BJ (cell line): ENCODE measurements at regions not wholly inside any gene's neighbourhood (a gene's known extent, or its start where the extent isn't known, plus 50 kb on each side); places are given as distances from the start of the nearest gene placed in this dataset.

Experiments used
- CTCF ChIA-PET: fragments of 350-600 bp; formaldehyde crosslinking; extraction: SDS; loops from one replicate; lab custom pipeline; 2021; ENCODE audit warnings: antibody characterized with exemption, inconsistent platforms; lab: Yijun Ruan, JAX
- POLR2A ChIA-PET: fragments of 300-600 bp; sonication (Branson Sonifier 250); formaldehyde crosslinking; extraction: SDS; loops from one replicate; lab custom pipeline; 2021; ENCODE audit warnings: antibody characterized with exemption; lab: Charles Lee
- DNase-seq: peaks from one replicate; pipeline ENCODE4 v3.0.0-alpha.2; 2011; ENCODE audit warnings: low read depth
- H3K27me3 ChIP-seq: 2 replicates; pipeline ENCODE4 v1.6.0; 2011; ENCODE audit warnings: low read length; ENCODE audit not compliant: control insufficient read depth, insufficient read depth
- H3K36me3 ChIP-seq: 2 replicates; pipeline ENCODE4 v1.5.1; 2011; ENCODE audit warnings: low read length; ENCODE audit not compliant: control insufficient read depth, insufficient read depth
- H3K4me3 ChIP-seq: 2 replicates; pipeline ENCODE4 v1.5.1; 2011; ENCODE audit warnings: low read depth, mild to moderate bottlenecking, control low read depth, low read length
- CTCF ChIP-seq: IDR thresholded peaks from 2 replicates; pipeline ENCODE4 v1.5.1; 2011; ENCODE audit warnings: low read depth, mild to moderate bottlenecking, control low read depth, inconsistent platforms, low read length, moderate library complexity; ENCODE audit not compliant: insufficient read depth

- TF ChIP-seq CTCF = no peak
- peaks cover 1% of the 10 kb centered on the region; the same call in 1 of the 2 replicates for H3K27me3 ChIP-seq
- CTCF ChIA-PET = no interaction called here
- DNase-seq = no peak
- H3K4me3 ChIP-seq = no peak overlapping the region
- H3K36me3 ChIP-seq = no peaks in the 10 kb centered on the region
- POLR2A ChIA-PET = no interaction called here
Measured at GRCh38 chr10:78591066-78591465, 477.7 kb upstream of the ZMIZ1 start.

- no peaks in the 10 kb centered on the region for H3K36me3 ChIP-seq
- H3K4me3 ChIP-seq = no peak overlapping the region
- no peak for DNase-seq
- POLR2A ChIA-PET = no interaction called here
- CTCF ChIA-PET = no interaction called here
- peaks cover 6% of the 10 kb centered on the region for H3K27me3 ChIP-seq
- TF ChIP-seq CTCF = no peak
Measured at GRCh38 chr10:78594559-78595268, 474.1 kb upstream of the ZMIZ1 start.

- TF ChIP-seq CTCF = no peak
- DNase-seq = no peak
- H3K36me3 ChIP-seq = no peaks in the 10 kb centered on the region
- H3K27me3 ChIP-seq = peaks cover 6% of the 10 kb centered on the region
- no peak overlapping the region for H3K4me3 ChIP-seq
- POLR2A ChIA-PET = no interaction called here
- CTCF ChIA-PET = no interaction called here
Measured at GRCh38 chr10:78595269-78595619, 473.5 kb upstream of the ZMIZ1 start.

GRCh38 chr10:78596556-78596955 is 472.2 kb upstream of the ZMIZ1 start:
- no peak for DNase-seq
- peaks cover 6% of the 10 kb centered on the region for H3K27me3 ChIP-seq
- CTCF ChIA-PET = interaction anchor here (1.1 kb wide), 1 partner anchor 9 kb away, joined by 5 read pairs; no protein-coding TSS in a partner anchor
- POLR2A ChIA-PET = no interaction called here
- no peaks in the 10 kb centered on the region for H3K36me3 ChIP-seq
- TF ChIP-seq CTCF = no peak
- H3K4me3 ChIP-seq = no peak overlapping the region

- CTCF ChIA-PET = no interaction called here
- POLR2A ChIA-PET = no interaction called here
- no peak overlapping the region for H3K4me3 ChIP-seq
- DNase-seq = no peak
- H3K27me3 ChIP-seq = peaks cover 6% of the 10 kb centered on the region
- TF ChIP-seq CTCF = no peak
- H3K36me3 ChIP-seq = no peaks in the 10 kb centered on the region
Measured at GRCh38 chr10:78597796-78598555, 470.8 kb upstream of the ZMIZ1 start.
